ENCODE measurements at regions not wholly inside any gene's neighbourhood (a gene's known extent, or its start where the extent isn't known, plus 50 kb on each side); places are given as distances from the start of the nearest gene placed in this dataset.

DNA sequence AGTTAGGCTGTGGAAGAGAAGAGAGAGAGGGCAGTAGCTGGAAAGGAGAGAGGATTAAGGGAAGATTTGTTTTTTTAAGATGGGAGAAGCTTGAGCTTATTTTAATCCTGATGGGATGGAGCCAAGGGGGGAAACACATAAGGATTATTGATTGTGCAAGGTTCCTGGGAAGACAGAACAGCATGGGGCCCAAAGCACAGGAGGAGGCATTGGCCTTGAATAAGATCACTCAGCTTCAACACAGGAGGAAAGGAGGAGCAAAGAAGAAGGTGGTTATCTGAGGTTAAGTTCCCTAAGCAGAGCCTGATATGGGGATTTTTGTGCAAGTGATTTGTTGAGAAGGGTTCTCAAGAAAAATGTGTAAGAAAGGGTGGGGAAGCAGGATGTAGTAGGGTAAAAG is 169.8 kb downstream of the ABCC12 start:
- TF ChIP-seq, protein P1, sequence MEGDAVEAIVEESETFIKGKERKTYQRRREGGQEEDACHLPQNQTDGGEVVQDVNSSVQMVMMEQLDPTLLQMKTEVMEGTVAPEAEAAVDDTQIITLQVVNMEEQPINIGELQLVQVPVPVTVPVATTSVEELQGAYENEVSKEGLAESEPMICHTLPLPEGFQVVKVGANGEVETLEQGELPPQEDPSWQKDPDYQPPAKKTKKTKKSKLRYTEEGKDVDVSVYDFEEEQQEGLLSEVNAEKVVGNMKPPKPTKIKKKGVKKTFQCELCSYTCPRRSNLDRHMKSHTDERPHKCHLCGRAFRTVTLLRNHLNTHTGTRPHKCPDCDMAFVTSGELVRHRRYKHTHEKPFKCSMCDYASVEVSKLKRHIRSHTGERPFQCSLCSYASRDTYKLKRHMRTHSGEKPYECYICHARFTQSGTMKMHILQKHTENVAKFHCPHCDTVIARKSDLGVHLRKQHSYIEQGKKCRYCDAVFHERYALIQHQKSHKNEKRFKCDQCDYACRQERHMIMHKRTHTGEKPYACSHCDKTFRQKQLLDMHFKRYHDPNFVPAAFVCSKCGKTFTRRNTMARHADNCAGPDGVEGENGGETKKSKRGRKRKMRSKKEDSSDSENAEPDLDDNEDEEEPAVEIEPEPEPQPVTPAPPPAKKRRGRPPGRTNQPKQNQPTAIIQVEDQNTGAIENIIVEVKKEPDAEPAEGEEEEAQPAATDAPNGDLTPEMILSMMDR (IDR thresholded peaks at IDR 0.05; ENCODE audit: low read length) = no peak
- no peak for TF ChIP-seq EZH2 (IDR thresholded peaks at IDR 0.05; ENCODE audit: borderline replicate concordance, low read length)

Data from OCI-LY1 (cell line).